SH-SY5Y (cell line): ENCODE measurements at regions not wholly inside any gene's neighbourhood (a gene's known extent, or its start where the extent isn't known, plus 50 kb on each side); places are given as distances from the start of the nearest gene placed in this dataset.

Experiments
- GATA2 ChIP-seq: IDR thresholded peaks from 2 replicates; pipeline ENCODE4 v1.6.1; 2011; ENCODE audit warnings: mild to moderate bottlenecking, low read depth, low read length
- GATA3 ChIP-seq: IDR thresholded peaks from 2 replicates; pipeline ENCODE4 v1.6.1; 2011; ENCODE audit warnings: low read depth, mild to moderate bottlenecking, low read length, moderate library complexity

DNA sequence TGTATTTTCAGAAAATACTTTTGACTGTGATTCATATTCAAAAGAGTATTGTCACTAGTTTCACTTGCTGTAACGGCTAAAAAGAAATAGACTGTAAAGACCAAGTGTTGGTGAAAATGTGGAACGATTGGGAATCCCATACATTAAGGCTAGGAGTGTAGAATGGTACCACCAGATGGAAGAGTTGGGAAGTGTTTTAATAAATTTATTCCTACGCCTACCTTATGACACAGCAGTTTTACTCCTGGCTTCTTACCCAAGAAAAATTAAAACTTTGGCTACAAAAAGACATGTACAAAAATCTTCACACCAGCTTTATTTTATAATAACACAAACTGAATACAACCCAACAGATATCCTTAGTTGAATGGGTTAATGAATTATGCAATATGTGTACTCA is 256.2 kb downstream of the TAF11L14 start:
- TF ChIP-seq GATA2 (no peak), GATA3 (no peak)
